AG20443 (cell line): ENCODE measurements at regions not wholly inside any gene's neighbourhood (a gene's known extent, or its start where the extent isn't known, plus 50 kb on each side); places are given as distances from the start of the nearest gene placed in this dataset.

Source experiments
- DNase-seq: peaks from one replicate; pipeline ENCODE4 v3.0.0; 2012; ENCODE audit warnings: low spot score, mixed read lengths

DNA sequence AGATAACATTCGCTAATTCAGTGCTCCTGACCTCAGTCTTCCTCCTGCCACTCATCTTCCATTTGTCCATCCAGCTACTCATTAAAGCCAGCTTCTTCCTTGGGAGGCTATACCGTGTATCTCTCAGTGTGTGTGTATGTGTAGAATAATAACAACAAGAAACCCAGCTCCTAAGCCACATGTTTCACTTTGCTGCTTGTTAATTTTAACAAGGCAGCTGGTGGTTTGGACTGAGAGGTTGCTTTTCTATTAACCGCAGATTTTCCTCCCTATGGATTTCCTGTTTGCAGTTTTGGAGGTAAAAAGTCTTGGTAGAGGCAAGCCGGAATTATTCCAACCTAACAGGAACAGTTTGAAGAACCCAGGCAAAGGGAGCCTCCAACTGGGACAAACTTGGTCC, 165.0 kb downstream of the ADAMTS15 start:
- DNase-seq, result no peak

DNA sequence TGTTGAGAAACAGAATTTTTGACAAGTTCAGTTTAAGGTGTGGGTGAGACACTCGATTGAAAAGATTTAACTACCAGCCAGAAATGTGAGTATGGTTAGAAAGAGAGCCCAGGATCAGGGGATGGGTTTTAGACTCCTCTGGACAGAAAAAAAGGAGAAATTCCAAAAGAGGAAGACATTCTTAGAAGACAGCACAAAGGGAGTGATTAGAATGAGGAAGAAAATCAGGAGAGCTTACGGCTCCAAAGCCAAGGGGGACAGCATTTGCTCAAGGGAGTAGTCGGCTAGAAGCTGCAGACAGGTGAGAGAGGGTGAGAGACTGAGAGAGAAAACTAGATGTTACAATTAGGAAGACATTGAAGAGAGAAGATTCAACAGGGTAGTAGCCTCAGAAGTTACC, 166.1 kb downstream of the ADAMTS15 start:
- DNase-seq, result no peak

DNA sequence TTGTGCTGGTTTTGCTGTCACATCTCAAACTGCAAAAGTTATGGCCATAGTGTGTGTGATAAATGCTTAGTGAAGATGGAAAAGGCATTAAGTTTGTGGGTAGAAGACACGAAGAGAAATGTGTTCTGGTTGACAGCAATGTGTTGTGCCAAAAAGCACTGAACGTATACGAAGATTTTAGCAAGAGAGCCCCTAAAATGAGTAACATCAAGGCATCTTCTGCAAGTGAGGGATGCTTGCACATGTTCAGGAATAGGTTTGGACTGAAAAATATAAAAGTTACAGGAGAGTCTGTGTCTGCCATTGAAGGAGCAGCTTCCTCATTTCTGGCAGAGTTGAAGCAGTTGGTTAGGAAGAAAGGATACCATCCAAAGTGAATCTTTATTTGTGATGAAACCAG, 167.1 kb downstream of the ADAMTS15 start:
- DNase-seq, result no peak

DNA sequence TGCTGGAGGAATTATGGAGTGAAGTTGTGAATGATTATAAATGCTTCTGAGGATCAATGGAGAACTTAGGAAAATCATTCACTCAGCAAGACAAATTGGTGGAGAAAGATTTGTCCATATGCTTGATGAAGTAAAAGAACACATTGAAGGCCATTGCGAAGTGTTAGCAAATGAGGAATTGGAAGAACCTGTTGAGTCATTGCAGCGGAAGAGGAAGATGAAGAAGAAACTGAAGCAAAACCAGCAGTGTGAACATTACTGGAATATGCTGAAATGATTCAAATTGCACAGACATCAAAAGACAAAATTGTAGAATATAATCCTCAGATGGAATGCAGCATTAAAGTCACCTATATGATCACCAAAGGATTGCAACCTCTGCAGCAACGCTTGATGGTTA, 168.1 kb downstream of the ADAMTS15 start:
- DNase-seq, result no peak

DNA sequence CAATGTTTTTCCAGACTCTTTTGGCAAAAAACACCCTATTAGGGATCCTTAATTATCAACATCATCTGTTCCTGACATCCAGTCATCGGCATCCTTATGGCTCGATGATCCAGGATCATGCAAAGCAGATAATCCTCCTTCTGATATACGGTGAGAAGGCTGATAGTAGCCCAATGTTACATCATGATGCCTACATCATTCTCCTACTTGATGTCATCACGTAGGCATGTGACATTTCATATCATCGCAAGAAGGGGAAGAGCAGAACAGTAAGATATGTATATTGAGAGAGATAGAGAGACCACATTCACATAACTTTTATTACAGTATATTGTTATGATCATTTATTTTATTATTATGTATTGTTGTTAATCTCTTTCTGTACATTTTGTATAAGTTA, 168.6 kb downstream of the ADAMTS15 start:
- DNase-seq, result no peak

DNA sequence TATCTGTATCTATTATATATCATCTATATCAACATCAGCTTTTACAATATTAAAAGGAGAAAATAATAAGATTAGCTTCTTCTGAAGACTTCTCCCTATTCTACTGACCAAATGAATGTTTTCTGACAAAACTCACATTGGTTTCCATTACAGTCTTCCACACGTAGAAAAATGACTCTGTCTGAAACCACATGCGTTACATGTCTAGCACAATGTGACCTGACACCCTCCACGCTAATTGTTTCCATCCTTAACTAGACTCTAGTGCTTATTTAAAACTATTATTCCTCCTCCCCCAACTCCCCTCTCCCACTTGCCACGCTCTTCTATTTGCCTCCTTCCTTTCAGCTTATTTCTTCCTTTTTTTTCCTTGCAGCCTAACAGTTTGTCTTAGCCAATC, 172.1 kb downstream of the ADAMTS15 start:
- no peak for DNase-seq

DNA sequence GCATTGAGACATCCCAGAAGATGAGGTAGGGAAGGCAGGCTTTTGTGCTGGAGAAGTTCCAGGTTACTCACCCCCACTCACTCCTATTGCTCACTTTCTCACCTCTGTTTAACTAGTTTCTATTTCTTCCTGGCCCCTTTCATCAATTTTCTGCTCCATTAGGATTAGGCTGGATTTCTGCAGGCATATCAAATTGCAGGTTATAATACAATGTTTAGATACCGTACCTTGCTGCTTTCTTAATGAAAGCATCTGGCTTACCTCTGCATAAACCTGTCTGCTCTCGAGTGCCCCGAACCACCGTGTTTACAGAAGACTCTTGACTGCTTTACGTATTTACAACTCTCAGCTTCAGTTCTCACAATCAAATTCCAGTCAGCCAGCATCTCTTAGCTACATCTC, 173.7 kb downstream of the ADAMTS15 start:
- DNase-seq, result no peak

DNA sequence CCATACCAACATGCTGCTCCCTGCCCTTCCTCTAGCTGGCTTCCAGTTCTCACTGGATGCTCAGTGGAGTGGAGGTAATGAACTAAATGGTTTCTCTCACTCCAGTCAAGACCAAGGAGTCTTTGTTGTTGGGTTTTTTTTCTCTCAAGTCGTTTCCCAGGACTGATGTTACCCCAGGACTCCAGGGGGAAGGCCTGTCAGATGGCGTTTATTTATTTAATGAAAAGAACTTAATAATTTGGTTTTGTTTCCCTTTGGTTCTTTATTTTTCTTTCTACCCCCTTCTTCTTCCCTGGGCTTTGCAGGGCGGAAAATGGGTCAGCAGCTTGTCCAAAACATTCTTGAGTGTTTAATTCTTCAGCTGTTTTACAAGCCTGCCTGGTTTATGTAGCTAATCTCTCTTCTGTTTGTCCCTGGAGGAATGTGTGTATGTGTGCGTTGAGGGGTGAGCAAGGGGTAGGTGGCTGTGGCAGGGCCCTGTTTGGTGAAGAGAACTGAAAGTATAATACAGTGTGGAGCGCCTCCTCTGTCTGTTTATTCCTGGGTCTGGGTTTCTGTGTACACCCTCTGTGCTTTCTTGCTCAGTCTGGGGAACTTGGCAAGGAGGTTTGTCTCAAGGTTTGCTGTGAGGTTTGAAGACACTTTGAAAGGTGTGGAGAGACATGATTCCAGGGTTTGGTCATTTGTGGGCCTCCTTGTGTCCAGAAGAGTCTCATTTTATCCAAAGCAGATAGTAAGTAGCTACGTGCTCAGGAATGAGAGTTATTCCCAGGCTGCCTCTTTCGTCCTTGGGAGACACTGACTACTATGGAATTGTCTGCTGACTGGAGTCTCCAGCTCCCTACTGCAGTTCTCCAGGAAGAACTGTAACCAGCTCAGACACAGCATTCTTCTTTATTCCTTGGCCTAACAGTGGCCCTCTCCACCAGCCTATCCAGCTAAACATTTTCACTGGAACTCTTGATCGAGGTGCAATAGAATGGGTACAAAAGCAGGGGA, 175.5 kb downstream of the ADAMTS15 start:
- no peak for DNase-seq

DNA sequence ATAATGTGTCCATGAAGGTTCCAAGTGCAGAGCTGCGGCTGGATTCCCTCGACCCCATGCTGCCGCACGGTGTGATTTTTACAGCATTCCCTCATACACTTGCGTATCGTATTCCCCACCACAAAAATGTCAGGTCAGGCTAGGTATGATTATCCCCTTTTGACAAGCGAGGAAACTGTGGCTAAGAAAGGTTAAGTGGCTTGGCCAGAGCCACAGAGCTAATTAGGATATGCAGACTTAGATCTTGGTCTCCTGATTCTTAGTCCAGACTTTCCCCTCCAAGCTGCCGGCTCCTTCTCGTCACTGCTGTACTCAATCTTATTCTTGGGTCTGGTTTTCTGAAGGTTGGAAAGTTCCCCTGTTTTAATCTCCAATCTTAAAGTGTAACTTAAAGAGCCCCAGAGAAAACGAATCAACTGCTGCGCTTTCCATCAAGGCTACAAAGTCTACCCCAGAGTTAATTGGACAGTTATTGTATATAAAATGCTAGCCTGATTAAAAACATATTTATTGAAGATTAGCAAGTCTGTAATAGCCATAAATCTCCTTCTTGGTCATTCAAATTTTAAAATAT, 176.6 kb downstream of the ADAMTS15 start:
- no peak for DNase-seq

DNA sequence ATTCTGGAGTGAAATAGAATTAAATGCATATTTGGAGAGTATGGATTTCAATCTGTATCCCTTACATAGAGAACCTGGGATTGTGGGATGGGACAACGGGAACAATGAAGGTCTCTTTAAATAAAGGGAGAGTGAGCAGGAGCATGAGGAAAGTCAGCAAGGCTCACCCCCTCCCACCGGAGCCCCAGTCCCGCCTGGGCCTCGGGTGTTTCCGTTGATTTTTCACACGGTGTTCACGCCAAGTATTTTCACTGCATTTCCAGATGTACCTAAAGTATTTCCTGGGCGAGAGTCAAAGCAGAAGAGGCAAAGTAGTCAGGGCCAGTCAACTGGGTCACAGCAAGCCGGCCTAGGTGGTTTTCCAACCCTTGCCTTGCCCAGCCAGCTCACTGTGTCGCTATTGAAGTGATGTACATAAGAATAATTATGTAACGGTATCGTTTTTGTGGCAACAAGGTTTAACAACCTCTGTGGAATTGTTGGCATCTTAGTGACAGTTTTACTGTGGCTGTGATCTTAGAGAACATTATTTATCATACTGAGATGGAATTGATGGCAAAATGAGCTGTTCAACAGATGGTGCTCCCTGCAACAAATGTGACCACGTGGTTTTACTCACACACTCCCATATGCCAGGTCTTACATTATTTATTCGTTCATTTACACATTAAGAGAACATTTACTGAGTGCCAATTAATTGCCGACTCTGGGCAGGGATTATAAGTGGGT, 177.3 kb downstream of the ADAMTS15 start:
- DNase-seq, result no peak

DNA sequence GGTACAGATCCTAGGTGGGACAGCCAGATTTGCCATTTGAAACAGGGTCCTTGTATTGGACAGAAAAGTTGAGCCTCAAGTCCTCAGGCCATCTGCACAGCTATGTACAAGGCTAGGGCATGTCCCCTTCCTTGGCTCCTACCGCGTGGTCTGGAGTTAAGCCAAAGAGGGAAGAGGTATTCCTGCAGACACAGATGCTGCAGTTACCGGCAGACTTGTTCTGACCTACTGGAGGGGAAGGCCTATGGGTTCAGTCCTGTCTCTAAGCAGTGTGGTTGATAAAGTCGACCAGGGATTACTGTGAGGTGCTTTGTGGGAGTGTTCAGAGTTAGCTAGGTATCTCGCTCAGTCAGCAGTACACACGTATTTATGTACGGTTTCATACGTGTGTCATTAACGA, 180.6 kb downstream of the ADAMTS15 start:
- no peak for DNase-seq

DNA sequence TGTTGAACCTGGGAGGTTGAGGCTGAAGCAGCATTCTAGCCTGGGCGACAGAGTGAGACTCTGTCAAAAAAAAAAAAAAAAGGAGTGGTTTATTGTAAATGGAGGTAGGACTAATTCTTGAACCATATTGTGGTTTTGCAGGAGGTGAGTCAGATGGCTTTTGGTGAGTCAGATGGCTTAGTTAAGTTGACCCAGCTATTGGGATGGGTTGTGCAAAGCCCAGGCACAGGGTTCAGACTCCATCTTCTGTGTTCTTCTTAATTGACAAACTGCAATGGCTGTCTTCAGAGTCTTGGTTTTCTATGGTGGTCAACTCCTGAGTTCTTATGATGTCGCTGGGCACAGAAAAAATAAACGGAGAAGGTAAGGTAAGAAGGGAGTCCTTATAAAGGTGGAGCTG, 182.7 kb downstream of the ADAMTS15 start:
- peak; percentile 85 for DNase-seq

DNA sequence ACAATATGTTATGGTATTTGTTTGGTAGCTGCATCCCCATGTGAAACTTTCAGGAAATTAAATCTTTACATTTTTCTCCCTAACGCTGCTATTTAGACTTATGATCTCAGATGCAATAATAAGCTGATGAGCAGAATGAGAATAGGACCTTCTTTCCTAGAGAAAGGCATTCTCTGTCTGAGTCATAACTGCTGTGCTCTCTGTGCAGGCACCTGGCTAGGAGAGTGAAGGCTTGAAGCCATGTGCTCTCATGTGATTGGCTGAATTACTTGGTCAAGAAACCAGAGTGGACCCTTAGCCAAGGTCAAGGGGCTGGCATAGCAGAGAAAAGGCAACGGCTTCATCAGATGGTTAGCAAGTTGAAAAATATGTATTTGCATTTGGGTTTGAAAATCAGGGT, 185.0 kb downstream of the ADAMTS15 start:
- DNase-seq, result no peak

DNA sequence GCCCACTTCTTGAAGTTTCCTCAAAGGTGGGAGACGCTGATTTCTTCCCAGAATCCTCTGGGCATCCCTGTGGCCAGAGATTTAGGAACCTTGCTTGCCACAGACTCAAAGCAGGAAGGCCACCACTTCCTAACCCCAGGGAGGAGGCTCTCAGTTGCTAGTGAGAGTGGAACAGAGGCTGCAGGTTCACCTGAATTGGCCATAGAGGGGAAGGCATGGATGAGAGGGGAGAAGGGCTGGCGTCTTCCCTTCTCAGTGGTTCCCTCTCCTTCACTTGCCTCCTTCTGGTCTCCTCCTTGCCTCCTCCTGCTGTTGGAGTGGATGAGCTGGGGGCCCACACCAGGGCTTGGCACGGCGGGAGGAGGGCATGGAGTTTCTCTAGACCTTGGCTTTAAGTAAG, 185.7 kb downstream of the ADAMTS15 start:
- DNase-seq, result no peak

DNA sequence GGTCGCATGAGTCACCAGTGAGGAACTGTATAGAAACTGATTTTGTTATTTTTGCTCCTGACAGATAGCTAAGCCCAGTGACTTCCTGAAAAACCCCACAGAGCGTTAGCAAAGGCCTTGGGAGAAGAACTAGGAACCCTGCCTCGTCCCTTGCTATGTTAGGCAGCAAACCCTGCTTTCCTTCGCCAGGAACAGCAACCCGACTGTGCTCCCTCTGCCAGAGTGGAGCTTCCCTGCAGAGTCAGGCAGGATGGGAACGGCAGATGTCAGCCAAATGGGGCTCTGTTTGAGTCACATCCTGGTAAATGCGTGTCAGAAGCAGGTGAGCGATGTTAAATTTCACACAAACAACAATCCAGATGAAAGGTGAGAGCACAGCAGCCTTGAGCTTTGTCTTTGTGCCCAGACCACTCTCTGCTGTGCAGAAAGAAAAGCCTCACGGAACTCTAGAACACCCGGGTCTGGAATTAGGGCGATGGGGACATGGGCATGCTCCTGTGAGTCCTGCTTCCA, 186.6 kb downstream of the ADAMTS15 start:
- peak; percentile 38 for DNase-seq

DNA sequence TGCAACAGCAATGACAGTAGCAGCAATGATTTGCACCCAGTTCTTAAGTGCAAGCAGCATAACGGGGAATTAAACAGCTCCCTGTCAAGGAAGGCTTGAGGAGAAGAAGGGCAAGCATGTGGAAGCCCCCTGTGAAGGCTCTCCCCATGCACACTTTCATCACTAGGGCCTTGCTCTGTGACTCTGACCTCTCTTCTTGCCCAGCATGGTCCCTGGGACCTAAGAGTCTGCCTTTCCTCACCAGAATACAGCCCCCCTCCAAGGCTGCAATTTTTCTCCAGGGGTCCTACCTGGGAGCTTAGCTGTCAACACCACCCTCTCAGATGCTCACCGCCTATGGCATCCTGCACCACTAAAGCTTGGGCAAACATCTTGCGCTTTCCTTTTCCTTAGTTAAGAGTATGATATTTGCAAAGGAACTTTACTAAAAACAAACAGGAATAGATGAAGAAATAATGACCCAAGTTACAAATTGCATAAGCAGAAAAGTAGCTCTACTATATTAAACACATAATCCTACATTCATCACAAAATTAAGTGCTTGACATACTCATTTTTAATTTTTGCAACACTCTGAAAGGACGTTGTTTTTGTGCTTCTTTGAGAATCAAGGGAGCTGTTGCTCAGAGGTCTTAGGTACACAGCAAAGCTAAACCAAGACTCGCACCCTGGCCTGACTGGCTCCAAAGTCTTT, 187.6 kb downstream of the ADAMTS15 start:
- DNase-seq, result no peak

DNA sequence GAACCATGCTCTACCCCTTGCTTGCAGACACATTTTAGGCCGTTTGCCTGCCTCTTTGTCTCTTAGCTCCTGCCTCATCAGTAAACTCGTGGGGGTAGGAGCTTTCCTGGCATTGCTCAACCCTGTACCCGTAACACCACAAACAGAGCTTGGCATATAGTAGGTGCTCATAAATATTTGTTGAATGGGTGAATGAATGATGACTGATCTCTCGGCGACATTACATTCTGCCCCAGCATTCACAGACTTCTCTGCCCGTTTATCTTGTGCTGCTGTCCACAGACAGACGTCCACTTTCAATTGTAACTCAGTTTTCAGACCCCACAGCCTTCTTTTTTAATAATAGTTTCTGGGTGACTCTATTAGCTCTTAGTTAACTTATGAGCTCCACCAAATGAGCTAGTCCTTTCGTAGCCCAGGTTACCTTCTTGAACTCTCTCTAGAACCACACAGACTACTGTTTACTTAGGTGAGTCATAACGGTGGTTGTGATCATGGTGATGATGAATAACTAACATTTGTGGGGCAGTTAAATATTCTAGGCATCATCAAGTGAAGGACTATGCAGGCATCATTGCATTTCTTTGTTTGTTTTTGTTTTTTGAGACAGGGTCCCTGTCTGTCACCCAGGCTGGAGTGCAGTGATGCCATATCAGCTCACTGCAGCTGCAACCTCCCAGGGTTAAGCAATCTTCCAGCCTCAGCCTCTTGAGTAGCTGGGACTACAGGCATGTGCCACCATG, 188.4 kb downstream of the ADAMTS15 start:
- DNase-seq, result peak; percentile 26

DNA sequence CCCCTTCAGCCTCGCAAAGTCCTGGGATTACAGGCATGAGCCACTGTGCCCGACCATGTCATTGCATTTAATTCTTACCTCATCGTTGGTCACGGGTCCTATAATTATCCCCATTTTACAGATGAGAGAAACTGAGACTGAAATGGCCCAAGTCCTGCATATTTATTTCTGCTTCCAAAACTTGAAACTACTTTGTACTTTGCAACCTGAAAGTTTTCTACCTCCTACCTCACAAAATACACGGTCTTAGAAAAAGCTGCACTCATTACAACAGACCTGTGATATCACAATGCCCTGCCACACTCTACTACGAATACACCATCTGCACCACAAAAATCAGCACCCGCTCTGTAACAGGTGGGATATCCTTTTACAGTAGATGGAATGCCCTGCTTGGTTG, 189.1 kb downstream of the ADAMTS15 start:
- DNase-seq, result no peak

DNA sequence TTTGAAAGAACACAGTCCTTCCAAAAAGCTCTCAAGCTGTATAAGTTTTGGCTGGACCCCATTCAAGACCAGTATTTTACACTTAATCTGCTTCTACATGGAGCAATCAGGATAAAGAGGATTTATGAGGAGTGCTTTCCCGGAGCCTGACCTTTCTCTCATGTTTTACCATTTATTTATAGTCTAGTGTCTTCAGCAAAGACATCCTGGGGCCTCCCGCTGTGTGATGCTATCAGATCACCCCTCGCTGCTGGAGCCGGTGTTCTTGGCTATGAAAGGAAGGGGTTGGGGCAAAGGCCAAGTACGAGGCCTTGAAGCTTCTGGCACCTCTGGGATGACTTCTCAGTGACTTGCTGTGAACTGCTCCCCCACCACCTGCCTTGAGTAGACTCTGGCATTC, 189.6 kb downstream of the ADAMTS15 start:
- no peak for DNase-seq

DNA sequence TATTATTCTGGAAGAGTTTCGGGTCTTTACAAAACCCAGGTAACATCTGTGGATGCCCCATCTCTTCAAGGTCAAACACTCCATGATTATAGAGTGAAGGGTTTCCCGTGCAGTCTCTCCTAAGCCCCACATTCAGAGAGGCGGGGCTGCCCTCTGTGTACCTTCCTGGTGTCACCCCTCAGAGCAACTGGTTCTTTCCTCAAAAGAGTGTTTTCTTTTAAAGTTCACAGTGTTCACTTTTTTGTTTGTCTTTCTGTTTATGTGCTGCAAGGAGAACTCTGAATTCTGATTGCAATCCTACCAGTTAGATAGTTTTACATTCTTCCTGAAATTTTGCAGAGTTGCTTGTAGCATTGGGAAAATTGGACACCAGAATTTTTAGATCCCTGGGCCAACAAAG, 190.2 kb downstream of the ADAMTS15 start:
- DNase-seq, result no peak

DNA sequence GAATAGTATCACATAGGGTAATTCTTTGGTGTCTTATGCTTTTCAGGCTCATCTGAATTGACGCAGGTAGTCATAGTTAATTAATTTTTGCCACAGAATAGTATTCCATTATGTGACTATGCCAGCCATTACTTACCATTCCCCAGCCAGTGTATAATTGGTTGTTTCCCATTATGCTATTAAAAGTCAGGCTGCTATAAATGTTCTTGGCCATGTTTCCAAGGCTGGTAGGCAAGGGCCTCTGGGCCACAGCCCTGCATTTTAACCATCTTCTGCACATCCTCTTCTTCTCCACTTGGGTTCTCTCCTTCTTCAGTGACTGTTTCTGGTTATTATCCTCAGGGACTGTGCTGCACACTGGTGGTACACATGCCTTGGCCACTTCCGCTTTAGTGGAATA, 190.9 kb downstream of the ADAMTS15 start:
- DNase-seq, result no peak
